ENCODE measurements at regions not wholly inside any gene's neighbourhood (a gene's known extent, or its start where the extent isn't known, plus 50 kb on each side); places are given as distances from the start of the nearest gene placed in this dataset.

DNA sequence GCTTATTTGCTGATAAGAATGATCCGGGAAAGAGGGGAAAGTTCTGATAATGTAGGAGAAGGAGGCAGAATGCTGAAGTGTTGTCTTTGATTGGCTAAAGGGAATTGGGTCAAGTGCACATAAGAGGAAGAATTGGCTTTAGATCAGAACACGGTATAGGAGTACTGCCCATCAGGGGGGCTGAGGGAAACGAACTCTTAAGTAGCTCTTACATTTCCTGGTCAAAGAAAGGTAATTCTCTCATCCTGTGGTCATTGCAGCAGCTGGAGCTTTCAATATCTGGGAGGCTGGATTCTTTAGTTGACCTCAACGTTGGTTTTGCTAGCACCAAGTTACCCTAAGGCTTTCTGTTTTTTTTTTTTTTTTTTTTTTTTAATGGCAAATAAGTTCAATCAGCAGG, 178.7 kb upstream of the NR3C1 start:
- H3K4me1 Mint-ChIP-seq: peaks cover 4 to 15% of the 10 kb centered on the region in 2 experiments; a peak in 2 of 4 replicates
- Histone ChIP-seq H4K5ac (ENCODE audit: insufficient read length, low read depth, low read length) (no peak overlapping the region), H3K14ac (ENCODE audit: insufficient read depth, low read length) (no peak overlapping the region), H3K18ac (ENCODE audit: insufficient read length, low read depth, low read length) (no peak overlapping the region), H3K79me1 (ENCODE audit: insufficient read depth, low read depth, low read length, poor library complexity, severe bottlenecking) (no peaks in the 10 kb centered on the region), H3K4me2 (ENCODE audit: insufficient read depth, insufficient read length, low read length) (no peak overlapping the region), H3K23ac (ENCODE audit: insufficient read length, low read depth, low read length) (no peak overlapping the region), H2BK12ac (ENCODE audit: insufficient read length, low read depth, low read length) (no peak overlapping the region), H3K27ac (ENCODE audit: insufficient read length, low read depth, low read length) (no peak overlapping the region), H3K9me3 (ENCODE audit: control insufficient read depth, low read depth, low read length) (no peaks in the 10 kb centered on the region), H3K4me1 (ENCODE audit: insufficient read depth, low read length) (peaks cover 7% of the 10 kb centered on the region; the same call in 1 of the 2 replicates), H3T11ph (ENCODE audit: low read length) (no peak overlapping the region), H3K23me2 (ENCODE audit: insufficient read length, low read depth, low read length, poor library complexity, severe bottlenecking) (no peaks in the 10 kb centered on the region), H2AK5ac (ENCODE audit: insufficient read length, low read length) (no peak overlapping the region), H3K79me2 (ENCODE audit: insufficient read depth, low read length) (no peaks in the 10 kb centered on the region), H3K56ac (ENCODE audit: insufficient read length, low read depth, low read length) (no peak overlapping the region), H2AFZ (ENCODE audit: low read length) (no peak overlapping the region), H2BK20ac (ENCODE audit: low read depth, low read length, poor library complexity, severe bottlenecking) (no peak overlapping the region), H2BK5ac (ENCODE audit: insufficient read length, low read length) (no peak overlapping the region), H2BK120ac (ENCODE audit: low read depth, low read length, poor library complexity, severe bottlenecking) (no peak overlapping the region), H4K20me1 (ENCODE audit: control insufficient read depth, insufficient read depth, insufficient read length) (no peaks in the 10 kb centered on the region), H3K27me3 (ENCODE audit: insufficient read depth, low read length) (no peaks in the 10 kb centered on the region), H4K91ac (ENCODE audit: insufficient read length, low read depth, low read length) (no peak overlapping the region), H3K4ac (ENCODE audit: low read depth, low read length) (no peak overlapping the region), H2BK15ac (ENCODE audit: low read depth, low read length) (no peak overlapping the region), H3K9ac (ENCODE audit: extremely low read depth, insufficient read length, low read length) (no peak overlapping the region), H4K8ac (replicated peaks; ENCODE audit: insufficient read length, low read depth, low read length) (no peak overlapping the region)
- no CpG with 5 or more reads among the region's 4 CpGs for WGBS (ENCODE audit: extremely low coverage, insufficient read length, low lambda C conversion rate)
- DNase-seq: no peak
- no peaks in the 10 kb centered on the region for H3K27me3 Mint-ChIP-seq (ENCODE audit: low read depth)
- H3K9me3 Mint-ChIP-seq: no peaks in the 10 kb centered on the region
- H3K27ac Mint-ChIP-seq: no peak overlapping the region
- TF ChIP-seq, protein P1, sequence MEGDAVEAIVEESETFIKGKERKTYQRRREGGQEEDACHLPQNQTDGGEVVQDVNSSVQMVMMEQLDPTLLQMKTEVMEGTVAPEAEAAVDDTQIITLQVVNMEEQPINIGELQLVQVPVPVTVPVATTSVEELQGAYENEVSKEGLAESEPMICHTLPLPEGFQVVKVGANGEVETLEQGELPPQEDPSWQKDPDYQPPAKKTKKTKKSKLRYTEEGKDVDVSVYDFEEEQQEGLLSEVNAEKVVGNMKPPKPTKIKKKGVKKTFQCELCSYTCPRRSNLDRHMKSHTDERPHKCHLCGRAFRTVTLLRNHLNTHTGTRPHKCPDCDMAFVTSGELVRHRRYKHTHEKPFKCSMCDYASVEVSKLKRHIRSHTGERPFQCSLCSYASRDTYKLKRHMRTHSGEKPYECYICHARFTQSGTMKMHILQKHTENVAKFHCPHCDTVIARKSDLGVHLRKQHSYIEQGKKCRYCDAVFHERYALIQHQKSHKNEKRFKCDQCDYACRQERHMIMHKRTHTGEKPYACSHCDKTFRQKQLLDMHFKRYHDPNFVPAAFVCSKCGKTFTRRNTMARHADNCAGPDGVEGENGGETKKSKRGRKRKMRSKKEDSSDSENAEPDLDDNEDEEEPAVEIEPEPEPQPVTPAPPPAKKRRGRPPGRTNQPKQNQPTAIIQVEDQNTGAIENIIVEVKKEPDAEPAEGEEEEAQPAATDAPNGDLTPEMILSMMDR (conservative IDR thresholded peaks at IDR 0.05): no peak
- H3K36me3 Mint-ChIP-seq (ENCODE audit: insufficient read depth in 1 of 3, low read depth in 3 of 3): no peaks in the 10 kb centered on the region; a peak in 1 of 7 replicates
- no peak overlapping the region for H3K4me3 Mint-ChIP-seq

Measured in H9 (cell line).